Activated T-cell treated with anti-CD3 and anti-CD28 coated beads, Interleukin-2, amount 50 U/mL, for 24 hours (primary cell): ENCODE measurements at regions not wholly inside any gene's neighbourhood (a gene's known extent, or its start where the extent isn't known, plus 50 kb on each side); places are given as distances from the start of the nearest gene placed in this dataset.

ENCODE experiments used
- DNase-seq: peaks from one replicate; pipeline ENCODE4 v3.0.0-alpha.2; 2020
- H3K27ac Mint-ChIP-seq: 2 replicates; pipeline ENCODE4 v1.8.0; 2020; ENCODE audit warnings: mild to moderate bottlenecking, mixed read lengths
- H3K27me3 Mint-ChIP-seq: 2 replicates; pipeline ENCODE4 v1.8.0; 2020; ENCODE audit warnings: mixed read lengths
- H3K36me3 Mint-ChIP-seq: 2 replicates; pipeline ENCODE4 v1.8.0; 2020; ENCODE audit warnings: low read depth, mixed read lengths
- H3K4me1 Mint-ChIP-seq: 2 replicates; pipeline ENCODE4 v1.8.0; 2020; ENCODE audit warnings: low read depth, mixed read lengths
- H3K4me3 Mint-ChIP-seq: 2 replicates; pipeline ENCODE4 v1.8.0; 2020; ENCODE audit warnings: mild to moderate bottlenecking, moderate library complexity, mixed read lengths
- H3K9me3 Mint-ChIP-seq: 2 replicates; pipeline ENCODE4 v1.8.0; 2020; ENCODE audit warnings: mixed read lengths

DNA sequence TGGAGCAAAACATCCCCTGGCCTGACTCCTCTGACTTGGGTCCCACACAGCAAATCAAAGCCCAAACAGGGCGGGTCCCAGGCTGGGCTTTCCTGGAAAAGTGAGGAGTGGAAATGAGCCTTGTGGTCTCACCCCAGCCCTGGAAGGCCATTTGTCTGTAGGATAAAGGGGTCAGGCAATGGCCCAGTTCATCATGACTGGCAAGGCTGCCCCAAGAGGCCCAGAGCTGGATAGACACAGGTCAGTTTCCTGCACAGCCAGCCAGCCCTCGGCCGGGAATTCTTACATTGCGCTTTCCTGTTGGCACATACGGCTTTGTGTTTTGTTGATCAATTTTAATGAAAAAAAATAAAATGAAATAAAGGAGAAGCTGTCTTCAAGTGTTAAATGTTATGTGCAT is 174.3 kb downstream of the TSHZ3 start:
- Mint-ChIP-seq H3K27ac (no peak overlapping the region), H3K9me3 (no peaks in the 10 kb centered on the region), H3K4me1 (no peaks in the 10 kb centered on the region), H3K27me3 (peaks cover 10% of the 10 kb centered on the region), H3K36me3 (no peaks in the 10 kb centered on the region), H3K4me3 (no peak overlapping the region)
- DNase-seq = no peak

- DNase-seq = no peak
- peaks cover 10% of the 10 kb centered on the region for H3K27me3 Mint-ChIP-seq
- no peaks in the 10 kb centered on the region for H3K9me3 Mint-ChIP-seq
- no peak overlapping the region for H3K4me3 Mint-ChIP-seq
- no peaks in the 10 kb centered on the region for H3K4me1 Mint-ChIP-seq
- no peaks in the 10 kb centered on the region for H3K36me3 Mint-ChIP-seq
- no peak overlapping the region for H3K27ac Mint-ChIP-seq
These were observed 175.2 kb downstream of the TSHZ3 start for GRCh38 chr19:31173991-31174390.

GRCh38 chr19:31171936-31172335 is 177.3 kb downstream of the TSHZ3 start:
- Mint-ChIP-seq H3K4me3 (no peak overlapping the region), H3K27me3 (peaks cover 16% of the 10 kb centered on the region), H3K36me3 (no peaks in the 10 kb centered on the region), H3K27ac (no peak overlapping the region), H3K9me3 (no peaks in the 10 kb centered on the region), H3K4me1 (peaks cover 7% of the 10 kb centered on the region)
- DNase-seq = no peak

DNA sequence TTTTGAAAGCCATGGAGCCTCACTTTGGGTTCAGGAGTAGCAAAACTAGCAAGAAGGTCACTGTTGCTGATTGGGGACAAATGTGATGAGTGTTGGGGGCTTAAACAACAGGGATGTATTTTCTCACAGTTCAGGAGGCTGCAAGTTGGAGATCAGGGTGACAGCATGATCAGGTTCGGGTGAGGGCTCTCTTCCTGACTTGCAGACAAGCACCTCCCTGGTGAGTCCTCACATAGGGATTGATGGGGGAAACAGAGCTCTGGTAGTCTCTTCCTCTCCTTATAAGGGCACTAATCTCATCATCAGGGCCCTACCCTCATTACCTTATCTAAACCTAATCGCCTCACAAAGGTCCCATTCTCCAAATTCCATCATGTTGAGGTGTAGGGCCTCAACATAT is 179.2 kb downstream of the TSHZ3 start:
- peaks cover 7% of the 10 kb centered on the region for H3K4me1 Mint-ChIP-seq
- no peak for DNase-seq
- no peaks in the 10 kb centered on the region for H3K9me3 Mint-ChIP-seq
- H3K27me3 Mint-ChIP-seq = peaks cover 23% of the 10 kb centered on the region
- no peak overlapping the region for H3K4me3 Mint-ChIP-seq
- H3K27ac Mint-ChIP-seq = no peak overlapping the region
- no peaks in the 10 kb centered on the region for H3K36me3 Mint-ChIP-seq

DNA sequence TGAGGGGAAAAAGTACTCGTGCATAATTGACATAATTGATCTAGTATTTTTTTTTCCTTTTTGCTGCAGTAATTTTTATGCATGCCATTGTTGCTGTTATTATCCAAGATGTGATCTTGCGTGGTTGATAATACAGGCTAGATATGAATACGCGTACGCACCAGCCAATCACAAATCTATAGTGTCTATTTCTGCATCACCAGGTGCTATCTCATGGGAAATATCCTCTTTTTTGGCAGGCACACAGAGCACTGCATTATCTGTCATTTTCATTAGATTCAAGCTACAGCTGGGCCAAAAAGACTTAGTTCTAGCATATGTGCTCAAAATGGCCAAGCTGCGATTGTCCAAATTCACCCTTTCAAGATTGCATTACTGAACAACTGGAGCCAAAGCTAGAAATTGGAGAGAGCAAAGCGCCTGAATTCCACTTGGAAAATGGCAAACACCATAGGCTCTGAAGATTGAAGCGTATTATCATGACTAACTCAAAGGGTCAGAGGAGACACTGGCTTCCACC is 181.1 kb downstream of the TSHZ3 start:
- H3K27ac Mint-ChIP-seq = no peak overlapping the region
- peaks cover 7% of the 10 kb centered on the region for H3K4me1 Mint-ChIP-seq
- no peaks in the 10 kb centered on the region for H3K36me3 Mint-ChIP-seq
- peaks cover 39% of the 10 kb centered on the region for H3K27me3 Mint-ChIP-seq
- DNase-seq = no peak
- no peaks in the 10 kb centered on the region for H3K9me3 Mint-ChIP-seq
- H3K4me3 Mint-ChIP-seq = no peak overlapping the region

GRCh38 chr19:31167690-31168089 is 181.5 kb downstream of the TSHZ3 start:
- DNase-seq = no peak
- Mint-ChIP-seq H3K27ac (no peak overlapping the region), H3K4me1 (peaks cover 7% of the 10 kb centered on the region), H3K9me3 (no peaks in the 10 kb centered on the region), H3K4me3 (no peak overlapping the region), H3K36me3 (no peaks in the 10 kb centered on the region), H3K27me3 (peaks cover 42% of the 10 kb centered on the region)

DNA sequence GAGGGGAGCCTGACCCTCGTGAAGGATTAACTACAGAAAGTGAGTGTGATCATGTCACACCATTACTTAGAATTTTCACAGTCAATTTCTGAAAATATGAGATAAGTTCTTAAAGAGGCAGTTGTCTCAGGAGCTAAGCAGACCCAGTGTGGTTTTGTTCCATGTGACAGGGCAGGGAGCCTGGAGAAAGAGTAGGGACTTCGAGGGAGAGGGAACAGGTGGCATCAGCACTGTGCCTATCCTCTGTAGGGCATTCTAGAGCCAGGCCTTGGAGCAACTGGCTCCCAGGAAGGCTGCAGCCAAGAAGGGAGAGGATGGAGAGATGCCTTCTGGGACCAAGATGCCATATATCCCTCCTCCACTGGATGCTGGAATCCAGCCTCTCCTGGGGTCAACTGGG is 183.0 kb downstream of the TSHZ3 start:
- no peaks in the 10 kb centered on the region for H3K9me3 Mint-ChIP-seq
- H3K36me3 Mint-ChIP-seq = no peaks in the 10 kb centered on the region
- DNase-seq = no peak
- H3K4me3 Mint-ChIP-seq = no peak overlapping the region
- H3K27ac Mint-ChIP-seq = no peak overlapping the region
- peaks cover 46% of the 10 kb centered on the region for H3K27me3 Mint-ChIP-seq
- H3K4me1 Mint-ChIP-seq = peaks cover 7% of the 10 kb centered on the region

GRCh38 chr19:31164791-31165251 is 184.4 kb downstream of the TSHZ3 start:
- Mint-ChIP-seq H3K36me3 (no peaks in the 10 kb centered on the region), H3K27me3 (peaks cover 46% of the 10 kb centered on the region), H3K27ac (no peak overlapping the region), H3K4me1 (peaks cover 7% of the 10 kb centered on the region), H3K4me3 (no peak overlapping the region), H3K9me3 (no peaks in the 10 kb centered on the region)
- no peak for DNase-seq

DNA sequence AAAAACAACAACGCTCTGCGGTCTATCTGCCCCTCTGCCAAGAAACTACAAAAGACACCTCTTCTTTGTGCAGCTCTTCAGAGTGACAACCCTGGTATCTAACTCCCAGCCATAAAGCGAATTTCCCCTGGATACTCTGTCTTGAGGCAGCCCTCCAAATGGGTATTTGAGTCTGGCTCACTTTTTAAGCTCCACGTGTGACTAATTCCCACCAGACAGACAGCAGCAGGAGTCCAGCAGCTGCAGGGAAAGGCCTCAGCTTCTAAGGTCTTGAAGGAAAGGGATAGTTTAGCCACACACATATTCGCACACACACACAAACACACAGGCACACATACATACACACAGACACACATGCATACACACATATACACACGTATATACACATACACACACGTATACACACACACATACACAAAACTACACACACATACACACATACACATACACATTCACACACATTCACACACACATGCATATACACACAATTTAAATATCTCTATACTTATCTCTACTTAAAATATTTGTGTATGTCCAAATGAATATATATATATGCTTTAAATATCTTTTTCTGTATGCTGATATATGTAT is 188.8 kb downstream of the TSHZ3 start:
- Mint-ChIP-seq H3K27ac (no peak overlapping the region), H3K27me3 (peaks cover 33% of the 10 kb centered on the region), H3K4me1 (no peaks in the 10 kb centered on the region), H3K4me3 (no peak overlapping the region), H3K36me3 (no peaks in the 10 kb centered on the region), H3K9me3 (no peaks in the 10 kb centered on the region)
- DNase-seq = no peak

DNA sequence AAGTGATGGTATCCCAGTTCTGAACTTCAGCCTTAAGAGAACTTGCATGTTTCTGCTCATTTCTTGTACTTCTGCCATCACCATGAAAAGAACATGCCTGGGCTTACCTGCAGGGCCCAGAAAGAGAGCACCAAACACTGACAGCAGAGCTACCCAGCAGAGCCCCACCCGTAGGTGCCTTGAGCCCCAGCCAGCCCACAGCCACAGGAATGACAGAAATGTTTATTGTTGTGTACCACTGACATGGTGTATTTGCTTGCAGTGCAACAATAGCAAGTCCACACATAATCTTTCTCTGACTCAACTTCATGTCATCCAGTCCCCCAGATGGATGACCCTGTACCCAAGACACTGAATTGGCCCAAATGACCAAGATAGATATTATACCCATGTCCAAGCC is 195.2 kb downstream of the TSHZ3 start:
- Mint-ChIP-seq H3K9me3 (no peaks in the 10 kb centered on the region), H3K27ac (no peak overlapping the region), H3K4me3 (no peak overlapping the region), H3K27me3 (peaks cover 8% of the 10 kb centered on the region), H3K4me1 (no peaks in the 10 kb centered on the region), H3K36me3 (no peaks in the 10 kb centered on the region)
- DNase-seq = no peak

DNA sequence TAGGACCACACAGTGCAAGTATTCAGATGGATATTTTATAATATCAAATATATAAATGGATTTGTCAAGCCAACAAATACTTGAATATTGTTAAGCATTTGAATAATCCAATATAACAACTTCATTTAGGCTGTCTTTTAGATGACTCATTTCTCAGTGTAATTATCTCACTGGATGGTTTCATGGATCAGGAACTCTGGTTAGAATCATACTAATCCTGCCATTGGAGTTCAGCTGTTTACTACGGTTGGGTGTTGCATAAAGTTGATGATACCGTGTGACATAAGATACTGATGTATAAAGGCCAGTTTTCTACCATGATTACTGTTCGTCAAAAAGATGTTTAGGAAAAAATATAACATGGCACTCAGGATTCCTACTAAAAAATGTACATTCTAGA is 196.3 kb downstream of the TSHZ3 start:
- no peak for DNase-seq
- H3K4me1 Mint-ChIP-seq = no peaks in the 10 kb centered on the region
- H3K27ac Mint-ChIP-seq = no peak overlapping the region
- H3K27me3 Mint-ChIP-seq = peaks cover 8% of the 10 kb centered on the region
- H3K36me3 Mint-ChIP-seq = no peaks in the 10 kb centered on the region
- no peak overlapping the region for H3K4me3 Mint-ChIP-seq
- no peaks in the 10 kb centered on the region for H3K9me3 Mint-ChIP-seq

- no peak for DNase-seq
- no peaks in the 10 kb centered on the region for H3K4me1 Mint-ChIP-seq
- no peaks in the 10 kb centered on the region for H3K27me3 Mint-ChIP-seq
- no peaks in the 10 kb centered on the region for H3K36me3 Mint-ChIP-seq
- H3K27ac Mint-ChIP-seq = no peak overlapping the region
- H3K9me3 Mint-ChIP-seq = no peaks in the 10 kb centered on the region
- no peak overlapping the region for H3K4me3 Mint-ChIP-seq
These were observed 199.7 kb downstream of the TSHZ3 start for GRCh38 chr19:31149441-31149941.

- Mint-ChIP-seq H3K36me3 (no peaks in the 10 kb centered on the region), H3K9me3 (no peaks in the 10 kb centered on the region), H3K27me3 (no peaks in the 10 kb centered on the region), H3K4me3 (no peak overlapping the region), H3K4me1 (no peaks in the 10 kb centered on the region), H3K27ac (no peak overlapping the region)
- DNase-seq = no peak
These were observed 200.6 kb downstream of the TSHZ3 start for GRCh38 chr19:31148671-31149070.

DNA sequence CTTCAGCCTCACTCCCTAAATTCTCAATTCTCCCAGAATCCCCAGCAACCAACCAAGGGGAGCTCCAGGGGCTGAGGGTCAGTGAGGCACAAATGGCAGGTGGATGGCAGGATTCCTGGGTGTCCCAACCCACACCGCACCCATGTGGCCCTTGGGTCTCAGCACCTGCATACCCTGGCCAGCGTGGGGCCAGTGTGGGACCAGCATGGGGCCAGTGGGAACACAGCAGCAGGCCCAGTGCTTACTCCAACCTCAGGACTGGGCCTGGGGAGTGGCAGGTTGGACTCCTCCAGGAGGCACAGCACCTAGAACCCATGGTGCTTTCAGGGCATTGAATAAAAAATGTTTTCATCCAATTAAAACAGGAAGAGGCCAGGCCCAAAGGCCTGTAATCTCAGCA is 202.0 kb downstream of the TSHZ3 start:
- no peaks in the 10 kb centered on the region for H3K27me3 Mint-ChIP-seq
- no peak for DNase-seq
- no peaks in the 10 kb centered on the region for H3K9me3 Mint-ChIP-seq
- no peaks in the 10 kb centered on the region for H3K4me1 Mint-ChIP-seq
- no peak overlapping the region for H3K4me3 Mint-ChIP-seq
- no peak overlapping the region for H3K27ac Mint-ChIP-seq
- H3K36me3 Mint-ChIP-seq = no peaks in the 10 kb centered on the region

GRCh38 chr19:31146546-31147183 is 202.6 kb downstream of the TSHZ3 start:
- Mint-ChIP-seq H3K4me1 (no peaks in the 10 kb centered on the region), H3K36me3 (no peaks in the 10 kb centered on the region), H3K27ac (no peak overlapping the region), H3K4me3 (no peak overlapping the region), H3K9me3 (no peaks in the 10 kb centered on the region), H3K27me3 (peaks cover under 1% of the 10 kb centered on the region)
- DNase-seq = no peak
